ENCODE measurements at regions not wholly inside any gene's neighbourhood (a gene's known extent, or its start where the extent isn't known, plus 50 kb on each side); places are given as distances from the start of the nearest gene placed in this dataset.
"Not testable (repeated sequence)": the region's sequence is repeated elsewhere in the genome, so short reads cannot be mapped to it uniquely, and the experiment has no call there.

DNA sequence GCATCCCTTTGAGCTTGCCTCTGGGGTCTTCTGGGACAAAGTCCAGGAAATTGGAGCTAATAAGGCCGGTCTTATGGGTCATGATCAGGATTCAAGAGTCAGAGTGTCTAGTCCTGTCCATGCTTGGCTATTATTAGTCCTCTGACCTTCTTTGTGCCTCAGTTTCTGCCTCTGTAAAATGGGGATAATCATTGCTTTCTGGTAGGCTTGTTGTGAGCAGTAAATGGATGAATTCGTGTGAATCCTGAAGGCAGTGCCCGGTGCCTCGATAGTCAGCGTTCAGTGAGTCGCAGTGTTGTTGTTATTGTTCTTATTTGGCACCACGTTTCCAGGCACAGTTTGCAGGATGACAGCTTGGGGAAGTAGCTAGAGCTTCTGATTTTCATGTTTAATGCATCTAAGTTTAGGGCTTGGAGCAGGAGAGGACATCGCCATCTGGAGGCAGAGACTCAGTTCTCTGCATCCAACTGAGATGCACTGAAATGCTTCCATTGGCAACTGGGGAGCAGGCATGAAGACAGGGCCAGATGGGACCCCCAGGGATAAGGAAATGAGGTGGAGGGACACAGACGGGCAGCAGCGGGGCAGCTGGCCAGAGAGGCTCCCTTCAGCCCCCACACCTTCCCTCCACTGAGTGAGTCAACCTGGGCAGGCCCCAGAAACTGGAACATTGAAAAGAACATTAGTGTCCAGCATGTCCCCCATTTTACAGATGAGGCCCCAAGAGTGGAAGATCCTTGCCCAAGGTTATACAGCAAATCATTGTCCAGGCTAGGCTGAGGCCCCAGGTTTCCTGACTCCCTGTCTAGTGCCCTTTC is 160.3 kb downstream of the PTPRU start:
- DNase-seq = no peak

DNA sequence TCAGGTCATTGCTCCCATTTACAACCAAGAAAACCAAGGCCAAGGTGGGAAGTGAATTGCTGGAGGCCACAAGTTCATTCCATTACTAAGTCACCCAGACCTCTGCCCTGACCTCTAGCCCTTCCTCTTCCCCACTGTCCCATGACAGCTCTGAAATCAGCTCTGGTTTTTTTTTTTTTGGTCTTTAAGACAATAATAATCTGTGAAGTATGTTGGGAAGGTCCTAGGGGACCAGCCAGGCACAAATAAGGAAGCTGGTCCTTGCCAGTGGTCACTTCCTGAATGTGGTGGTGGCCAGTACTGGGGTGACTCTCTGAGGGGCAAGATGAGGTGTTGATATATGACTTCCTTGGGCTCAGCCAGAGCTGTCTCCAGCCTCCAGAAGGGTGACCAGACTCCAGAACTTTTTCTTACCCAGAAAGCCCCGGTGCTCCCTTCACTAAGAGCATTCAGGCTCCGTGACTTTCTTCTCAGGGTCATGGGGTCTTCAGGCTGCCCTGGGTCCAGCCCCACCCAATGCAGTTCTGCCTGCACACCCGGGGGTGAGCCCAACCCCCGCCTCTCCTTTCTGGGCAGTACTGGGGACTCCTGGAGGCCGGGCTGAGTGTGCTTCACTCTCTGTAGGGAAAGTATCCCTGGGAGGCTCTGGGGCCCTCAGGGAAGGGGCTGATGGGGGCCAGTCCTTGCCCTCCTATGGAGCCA is 159.6 kb downstream of the PTPRU start:
- no peak for DNase-seq

DNA sequence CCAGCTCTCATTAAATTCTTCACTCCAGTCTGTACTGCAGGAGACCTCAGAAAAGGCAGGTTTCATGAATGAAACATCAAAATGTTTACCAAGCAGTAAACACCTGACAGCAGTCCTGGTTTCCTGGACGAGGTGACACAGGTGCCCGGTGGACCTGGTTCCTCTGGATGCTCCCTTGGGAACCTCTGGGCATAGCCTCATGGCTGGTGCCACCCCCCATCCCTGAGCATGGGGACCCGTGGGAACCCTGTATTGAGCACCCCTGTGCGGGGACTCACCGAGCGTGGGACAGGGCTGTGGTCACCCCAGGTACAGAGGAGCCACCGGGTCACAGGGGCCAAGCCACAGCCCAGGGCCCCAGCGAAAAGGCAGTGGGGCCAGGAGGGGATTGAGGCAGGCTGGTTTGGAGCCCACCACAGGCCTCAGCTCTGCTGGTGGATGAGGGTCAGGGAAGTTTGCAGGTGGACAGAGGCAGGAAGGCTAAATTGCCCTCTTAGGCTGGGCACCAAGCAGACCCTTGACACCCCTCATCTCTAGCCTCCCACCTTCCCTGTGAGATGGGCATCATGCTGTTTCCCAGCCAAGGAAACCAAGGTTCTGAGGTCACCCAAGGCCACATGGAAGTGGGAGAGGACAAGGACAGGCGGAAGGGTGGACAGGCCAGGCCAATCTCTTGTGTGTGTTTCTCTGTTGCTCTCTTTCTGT is 158.4 kb downstream of the PTPRU start:
- DNase-seq = no peak

DNA sequence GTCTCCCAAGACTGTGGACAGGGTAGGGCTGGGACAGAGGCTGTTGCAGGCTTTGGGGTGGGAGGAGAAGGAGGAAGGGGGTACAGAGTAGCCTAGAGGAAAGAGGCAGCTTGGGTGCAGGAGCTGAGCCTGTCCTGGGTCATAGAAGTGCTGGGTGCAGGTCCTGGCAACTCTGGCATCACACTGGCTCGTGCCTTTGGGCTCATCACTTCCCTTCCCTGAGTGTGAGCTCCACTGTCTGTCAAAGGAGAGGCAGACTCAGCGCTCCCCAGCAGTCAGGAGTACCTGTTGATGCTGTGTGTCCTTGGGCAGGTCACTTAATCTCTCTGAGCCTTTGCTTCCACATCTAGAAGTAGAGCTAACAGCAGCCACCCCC is 157.1 kb downstream of the PTPRU start:
- DNase-seq = no peak

DNA sequence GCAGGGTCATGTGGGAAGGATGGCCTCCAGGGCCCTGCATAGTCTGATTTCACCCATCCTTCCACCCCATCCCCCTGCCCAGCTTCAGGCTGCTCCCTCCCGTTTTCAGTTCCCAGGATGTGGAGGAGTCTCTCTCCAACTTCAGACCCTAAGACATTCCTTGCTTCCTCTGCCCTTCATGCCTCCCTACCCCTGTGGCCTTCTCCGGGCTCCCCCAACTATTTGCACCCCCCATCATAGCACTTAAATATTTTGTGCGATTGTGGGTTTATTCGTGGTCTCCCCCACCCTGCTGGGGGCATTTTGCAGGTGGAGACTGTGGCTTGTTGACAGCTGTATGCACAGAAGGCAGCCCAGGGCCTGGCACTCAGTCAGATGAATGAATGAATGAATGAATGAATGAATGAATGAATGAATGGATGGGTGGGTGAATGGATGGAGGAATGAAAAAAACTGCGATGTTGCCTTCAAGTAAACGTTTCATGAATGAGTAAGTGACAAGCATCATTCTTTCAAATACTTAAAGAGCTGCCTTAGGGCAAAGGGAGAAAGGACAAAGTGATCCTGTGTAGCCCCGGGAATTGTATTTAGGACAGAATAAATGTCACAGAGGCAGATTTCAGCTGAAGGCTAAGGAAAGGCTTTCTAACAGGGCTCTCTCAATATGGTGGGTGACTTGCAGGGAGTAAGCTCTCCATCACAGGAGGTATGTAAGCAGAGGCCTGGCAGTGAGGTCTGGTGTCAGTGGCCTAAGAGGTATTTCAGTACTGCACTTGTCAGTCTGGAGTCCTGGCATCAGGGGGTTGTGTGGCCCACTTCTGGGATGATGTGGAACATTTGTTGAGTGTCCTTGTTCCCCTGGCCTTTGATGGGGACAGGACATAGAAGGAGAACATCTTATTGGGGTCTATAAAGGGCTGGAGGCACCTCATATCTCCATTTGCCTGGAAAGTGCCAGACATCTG is 156.4 kb downstream of the PTPRU start:
- DNase-seq = no peak

DNA sequence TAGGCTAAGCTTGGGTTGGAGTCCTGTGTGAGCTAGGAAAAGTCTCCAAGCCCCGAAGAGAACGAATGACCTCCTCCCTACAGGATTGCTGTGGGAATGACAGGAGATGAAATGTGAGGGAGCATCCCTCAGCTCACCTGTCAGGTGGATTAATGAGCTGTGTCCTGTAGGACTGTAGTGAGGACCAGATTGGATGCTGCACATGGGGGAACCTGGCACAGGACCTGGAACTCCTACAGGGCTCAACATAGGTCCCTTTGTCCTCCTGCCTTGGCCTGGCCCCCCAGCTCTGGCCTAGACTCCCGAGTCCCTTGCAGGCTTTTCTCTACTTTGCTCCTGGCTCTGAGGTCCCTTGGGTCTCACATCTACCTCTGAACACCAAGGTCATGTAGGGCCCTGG is 155.7 kb downstream of the PTPRU start:
- no peak for DNase-seq

DNA sequence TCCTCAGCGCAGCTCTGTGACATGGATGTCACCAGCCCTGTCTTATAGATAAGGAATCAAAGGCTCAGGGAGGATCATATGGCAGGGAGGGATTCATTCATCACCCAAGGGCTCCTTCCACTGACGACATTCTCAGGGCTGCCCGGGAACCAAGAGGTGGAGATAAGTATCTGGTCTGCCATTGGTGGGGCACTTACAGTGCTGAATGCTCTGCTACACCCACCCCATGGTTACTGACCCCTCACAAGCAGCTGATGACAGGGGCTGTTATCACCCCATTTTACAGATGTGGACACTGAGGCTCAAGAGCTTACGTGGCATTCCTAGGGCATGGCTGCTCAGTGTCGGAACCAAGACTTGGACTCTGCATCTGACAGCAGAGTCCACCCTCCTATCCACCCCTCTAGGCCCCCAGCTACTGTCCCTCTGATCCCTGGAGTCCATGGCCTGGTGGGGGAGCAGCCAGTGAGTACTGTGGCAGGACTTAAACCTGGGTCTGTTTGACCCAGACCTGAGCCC is 155.1 kb downstream of the PTPRU start:
- no peak for DNase-seq

DNA sequence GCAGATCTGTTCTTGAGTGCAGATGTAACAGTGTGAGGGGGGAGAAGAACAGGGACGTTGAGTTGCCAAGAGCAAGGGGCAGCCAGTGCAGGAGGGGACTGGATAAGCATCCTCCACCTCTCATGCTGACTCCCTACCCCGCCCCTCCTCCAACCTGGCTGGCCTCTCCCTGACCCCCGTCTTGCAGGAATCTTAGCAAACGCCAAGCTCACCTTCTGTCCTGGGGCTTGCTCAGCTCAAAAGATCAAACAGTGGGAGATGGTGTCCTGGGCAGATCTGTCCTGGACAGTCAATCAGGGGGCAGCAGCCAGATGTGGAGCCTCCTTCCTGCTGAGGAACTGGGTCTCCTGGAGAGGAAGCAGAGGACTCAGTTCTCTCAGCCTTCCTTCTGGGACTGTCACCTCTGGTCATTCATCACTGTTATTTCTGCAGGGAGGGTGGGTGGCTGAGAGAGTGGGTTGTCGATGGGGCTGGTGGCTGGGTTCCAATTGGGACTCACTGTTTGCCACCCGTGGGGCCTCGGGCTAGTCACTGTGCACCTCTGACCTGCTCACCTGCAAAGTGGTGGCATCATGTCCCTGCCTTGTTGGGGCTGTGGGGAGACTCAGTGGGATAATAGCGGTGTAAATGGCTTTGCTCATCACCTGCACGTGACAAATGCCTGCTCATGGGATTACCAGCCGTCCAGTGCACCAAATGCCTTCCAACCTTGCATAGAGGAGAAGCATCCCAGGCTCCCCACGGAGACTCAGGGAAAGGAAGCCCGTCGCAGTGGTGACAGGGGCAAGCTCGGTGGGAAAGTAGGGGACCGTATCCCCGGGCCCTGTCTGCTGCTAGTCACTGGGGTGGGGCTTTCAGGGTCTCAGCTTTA is 154.4 kb downstream of the PTPRU start:
- no peak for DNase-seq

DNA sequence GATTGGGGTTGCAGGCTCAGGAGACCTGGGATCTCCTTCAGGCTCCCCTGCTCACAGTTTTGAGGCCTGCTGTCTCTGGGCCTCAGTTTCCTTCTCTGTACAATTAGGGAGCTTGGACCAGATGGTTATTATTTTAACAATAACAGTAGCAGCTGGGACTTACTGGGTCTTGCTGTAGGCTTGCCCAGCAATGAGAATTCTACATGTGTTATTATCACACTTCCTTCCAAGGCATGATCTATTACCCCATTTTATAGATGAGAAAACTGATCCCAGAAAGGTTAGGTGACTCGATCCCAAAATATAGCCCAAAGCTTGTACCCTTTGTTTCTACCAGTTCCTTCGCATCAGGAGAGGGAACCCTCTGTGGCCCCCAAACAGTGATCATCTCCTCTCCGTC is 153.8 kb downstream of the PTPRU start:
- DNase-seq = no peak

DNA sequence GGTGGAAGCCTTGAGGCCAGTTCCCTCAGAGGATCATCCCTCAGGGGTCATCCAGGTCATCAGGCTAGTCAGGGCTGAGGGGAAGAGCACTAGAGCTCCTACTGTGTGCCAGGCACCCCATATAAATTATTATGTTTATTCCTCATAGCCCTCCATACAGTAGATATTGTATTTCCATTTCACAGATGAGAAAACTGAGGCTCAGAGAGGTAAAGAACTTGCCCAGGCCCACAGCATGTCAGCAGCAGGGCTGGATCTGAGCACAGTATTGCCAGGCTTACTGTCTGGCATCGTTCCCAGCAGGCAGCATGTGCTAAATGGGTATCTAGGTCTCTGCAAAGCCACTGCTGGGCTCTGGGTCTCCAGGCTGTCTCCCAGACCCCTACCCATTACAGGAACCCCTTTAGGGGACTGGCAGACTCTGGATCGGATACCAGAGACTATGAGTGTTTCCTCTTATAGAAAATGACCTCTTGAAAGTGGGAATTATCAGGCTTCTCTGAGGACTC is 153.3 kb downstream of the PTPRU start:
- DNase-seq = no peak

DNA sequence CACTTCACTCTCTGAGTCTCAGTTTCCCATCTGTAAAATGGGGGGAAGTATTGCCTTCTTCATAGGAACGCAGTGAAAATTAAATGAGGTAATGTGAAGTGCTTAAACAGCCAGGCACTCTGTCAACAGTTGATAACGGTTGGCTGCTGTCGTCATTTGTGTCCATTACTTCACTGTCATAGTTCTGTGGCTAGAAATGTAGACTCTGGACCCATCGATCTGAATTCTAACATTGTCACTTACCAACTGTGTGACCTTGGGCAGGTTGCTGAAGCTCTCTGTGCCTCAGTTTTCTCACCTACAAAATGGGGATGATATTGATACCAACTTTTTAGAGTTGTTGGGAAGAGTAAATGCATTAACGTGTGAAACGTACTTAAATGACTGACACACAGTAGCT is 152.6 kb downstream of the PTPRU start:
- no peak for DNase-seq

DNA sequence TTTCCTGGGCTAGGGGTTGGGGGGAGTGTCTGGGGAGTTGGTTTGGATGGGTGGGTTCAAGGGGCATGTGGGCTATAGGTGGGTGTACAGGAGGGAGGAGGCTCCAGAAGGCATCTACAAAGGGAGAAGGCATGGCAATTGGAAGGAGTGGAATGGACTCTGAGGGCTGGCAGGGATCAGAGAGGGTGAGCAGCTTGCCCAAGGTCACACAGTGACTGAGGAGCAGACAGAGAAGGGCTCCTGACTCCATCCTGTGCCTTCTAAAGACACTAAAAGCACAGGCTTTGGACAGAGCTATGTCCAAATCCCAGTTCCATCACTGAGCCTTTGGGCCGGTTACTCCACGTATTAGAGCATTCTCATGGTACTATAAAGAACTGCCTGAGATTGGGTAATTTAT is 151.8 kb downstream of the PTPRU start:
- no peak for DNase-seq

DNA sequence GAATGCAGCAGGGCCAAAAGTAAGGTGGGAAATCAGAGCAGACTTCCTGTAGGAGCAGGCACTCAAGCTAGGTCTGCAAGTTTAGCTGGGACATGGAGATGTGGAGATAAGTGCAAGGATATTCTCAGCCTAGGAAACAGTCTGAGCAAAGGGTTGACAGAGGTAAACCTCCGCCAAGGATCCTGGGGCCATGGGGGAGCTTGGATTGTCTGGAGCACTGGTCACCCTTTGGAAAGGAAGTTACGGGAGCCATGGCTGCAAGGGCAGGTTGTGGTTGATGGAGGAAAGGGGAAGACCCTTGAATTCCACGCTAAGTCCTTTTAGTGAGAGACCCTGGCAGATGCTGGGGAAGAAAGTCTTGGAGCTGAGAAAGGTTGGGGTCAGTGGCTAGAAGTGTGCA is 150.9 kb downstream of the PTPRU start:
- no peak for DNase-seq

DNA sequence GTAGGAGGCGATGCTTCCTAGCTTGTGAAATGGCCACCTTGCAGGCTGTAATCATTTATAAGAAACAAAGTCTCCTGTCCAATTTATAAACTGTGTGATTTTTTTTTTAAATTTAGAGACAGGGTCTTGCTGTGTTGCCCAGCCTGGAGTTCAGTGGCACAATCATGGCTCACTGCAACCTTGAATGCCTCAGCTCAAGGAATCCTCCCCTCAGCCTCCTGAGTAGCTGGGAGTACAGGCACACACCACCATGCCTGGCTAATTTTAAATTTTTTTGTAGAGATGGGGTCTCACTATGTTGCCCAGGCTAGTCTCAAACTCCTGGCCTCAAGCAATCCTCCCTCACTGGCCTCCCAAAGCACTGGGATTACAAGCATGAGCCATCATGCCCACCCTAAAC is 150.1 kb downstream of the PTPRU start:
- not testable (repeated sequence) for DNase-seq

DNA sequence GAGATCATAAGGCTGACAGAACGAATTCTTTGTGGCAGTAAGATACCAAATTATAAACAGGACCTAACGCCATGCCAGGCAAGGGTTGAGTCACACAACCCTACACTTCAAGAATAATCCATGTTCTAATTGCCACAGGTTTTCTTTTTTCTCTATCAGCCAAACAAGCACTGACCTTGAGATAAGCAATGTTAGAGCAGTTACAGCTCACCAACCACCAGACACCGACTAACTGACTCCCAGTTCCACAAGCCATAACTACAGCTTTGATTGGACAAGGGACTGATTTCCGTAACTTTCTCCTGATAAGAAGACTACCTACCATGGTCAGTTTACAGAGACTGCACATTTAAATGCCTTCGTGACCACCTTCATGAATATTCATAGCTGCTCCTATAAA is 149.6 kb downstream of the PTPRU start:
- DNase-seq = no peak

DNA sequence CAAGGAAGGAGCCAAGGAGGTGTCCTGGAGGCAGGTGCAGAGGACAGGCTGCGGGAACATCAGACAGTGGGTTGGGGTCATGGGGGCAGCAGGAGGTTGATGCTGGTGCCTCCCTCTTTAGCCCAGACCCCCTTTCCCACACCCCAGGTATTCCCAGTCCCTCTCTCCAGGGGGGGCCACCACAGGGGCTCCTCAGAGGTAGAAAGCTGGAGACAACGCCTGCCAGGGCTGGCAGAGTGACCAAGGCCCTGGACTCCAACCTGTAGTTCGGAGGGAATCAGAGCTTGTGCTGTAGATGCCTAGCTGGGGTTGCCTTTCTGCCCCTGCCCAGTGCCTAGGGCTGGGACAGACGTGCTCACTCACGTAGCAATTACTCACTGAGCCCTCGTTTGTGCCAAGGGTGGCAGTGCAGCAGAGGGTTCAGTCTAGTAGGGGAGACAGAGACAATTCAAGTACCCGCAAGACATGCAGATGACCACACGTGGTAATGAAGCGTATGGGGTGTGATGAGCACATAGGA is 148.2 kb downstream of the PTPRU start:
- DNase-seq = no peak

DNA sequence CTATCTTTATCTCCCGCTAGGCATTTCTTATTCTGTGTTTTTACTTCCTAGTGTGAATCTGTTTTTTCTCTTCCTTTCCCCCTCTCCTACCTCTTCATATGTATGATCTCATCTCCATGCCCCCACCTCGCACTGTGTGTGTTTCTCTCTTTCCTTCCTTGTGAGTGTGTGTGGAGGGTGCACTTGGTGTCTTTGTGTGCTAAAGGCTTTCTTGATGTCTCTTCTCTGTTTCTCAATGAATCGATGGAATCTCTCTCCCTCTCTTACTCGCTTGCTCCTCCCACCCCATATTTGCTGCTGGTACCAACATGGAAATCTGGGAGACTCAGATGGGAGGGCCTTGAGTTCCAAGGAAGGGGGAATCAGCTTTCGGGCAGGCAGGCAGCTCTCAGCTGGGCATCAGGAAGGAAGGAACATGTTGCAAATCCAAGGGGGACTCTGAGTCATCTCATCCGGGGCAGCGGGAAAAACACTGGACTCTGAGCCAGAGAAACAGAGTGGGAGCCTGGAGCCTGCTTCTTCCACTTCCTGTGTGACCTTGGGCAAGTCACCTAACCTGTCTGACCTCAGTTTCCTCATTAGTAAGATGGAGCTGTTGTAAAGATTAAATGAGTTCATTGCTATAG is 147.5 kb downstream of the PTPRU start:
- DNase-seq = no peak

DNA sequence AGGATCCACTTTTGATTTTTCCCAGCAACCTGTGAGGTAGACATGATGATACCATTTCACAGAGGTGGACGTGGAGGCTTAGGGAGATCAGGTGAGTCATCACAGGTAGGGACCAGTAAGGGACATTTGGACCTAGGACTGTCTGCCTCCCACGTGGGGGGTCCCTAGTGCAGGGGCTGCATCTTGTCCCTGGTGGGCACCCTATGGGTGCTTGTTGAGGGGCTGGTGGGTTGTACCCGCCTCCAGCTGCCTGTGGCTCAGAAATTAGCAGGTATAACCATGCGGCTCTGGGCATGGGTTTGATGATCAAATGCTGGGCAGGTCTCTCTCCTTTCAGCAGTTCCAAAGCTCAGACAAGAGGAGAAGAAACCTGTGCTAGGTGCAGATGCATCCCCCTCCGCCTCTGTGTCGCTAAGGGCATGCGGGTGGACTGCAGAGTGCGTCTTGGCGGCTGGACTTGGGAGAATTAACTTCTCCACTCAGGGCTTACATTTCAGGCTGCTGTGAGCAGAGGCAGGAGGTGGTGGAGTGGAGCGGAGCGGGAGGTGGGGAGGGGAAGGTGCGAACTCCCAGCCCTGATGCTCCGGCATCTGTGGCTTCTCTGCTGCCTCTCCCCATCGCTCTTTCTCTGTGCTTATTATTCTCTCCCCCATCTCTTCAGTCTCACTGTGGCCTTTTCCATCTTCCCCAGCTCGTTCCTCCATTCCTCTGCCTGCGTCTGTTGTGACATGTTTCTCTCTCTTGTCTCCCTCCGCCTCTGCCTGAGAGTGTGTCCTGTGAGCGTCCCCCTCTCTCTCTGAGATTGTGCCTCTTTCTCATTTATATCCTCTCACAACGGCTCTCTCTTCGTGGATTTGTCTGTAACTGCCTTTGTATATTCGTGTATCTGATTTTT is 146.8 kb downstream of the PTPRU start:
- no peak for DNase-seq

DNA sequence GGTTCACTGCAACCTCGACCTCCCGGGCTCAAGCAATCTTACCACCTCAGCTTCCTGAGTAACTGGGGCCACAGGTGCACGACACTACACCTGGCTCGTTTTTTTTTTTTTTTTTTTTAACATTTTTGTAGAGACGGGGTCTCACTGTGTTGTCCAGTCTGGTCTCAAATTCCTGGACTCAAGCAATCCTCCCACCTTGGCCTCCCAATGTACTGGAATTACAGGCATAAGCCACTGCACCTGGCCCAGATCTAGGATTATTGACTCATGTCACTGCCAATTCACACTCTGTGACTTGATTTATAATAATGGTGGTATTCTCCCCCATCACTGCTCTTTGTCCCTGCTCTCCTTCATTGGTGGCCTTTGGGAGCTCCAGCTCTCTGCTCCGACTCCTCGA is 145.1 kb downstream of the PTPRU start:
- DNase-seq = no peak

DNA sequence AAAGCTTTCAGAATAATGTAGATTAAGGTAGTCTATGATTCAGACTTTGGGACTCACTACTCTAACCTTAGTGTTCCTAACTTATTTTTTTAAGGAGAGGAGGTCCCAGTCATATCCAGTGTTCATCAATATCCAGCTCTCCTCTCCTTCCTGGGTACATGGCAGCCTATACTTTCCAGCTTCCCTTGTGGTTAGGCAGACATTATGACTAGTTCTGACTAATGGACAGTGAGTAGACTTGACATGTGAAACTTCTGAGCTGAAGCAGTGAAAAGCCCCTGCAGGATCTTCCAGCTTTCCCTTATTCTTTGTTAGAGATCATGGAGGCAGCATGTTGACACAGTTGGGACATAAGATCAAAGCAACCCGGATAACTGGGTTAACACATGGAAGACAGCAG is 144.2 kb downstream of the PTPRU start:
- no peak for DNase-seq

All from NCI-H446 treated with DMSO at 0.1 percent for 48 hours (cell line).